C4-2B (cell line): ENCODE measurements at regions not wholly inside any gene's neighbourhood (a gene's known extent, or its start where the extent isn't known, plus 50 kb on each side); places are given as distances from the start of the nearest gene placed in this dataset.

Source experiments
- CTCF ChIP-seq: fragments of 450-650 bp; conservative IDR thresholded peaks from 2 replicates; pipeline ENCODE4 v1.5.1; 2017; ENCODE audit warnings: mild to moderate bottlenecking
- ZFX ChIP-seq: fragments of 450-650 bp; IDR thresholded peaks from 2 replicates; pipeline ENCODE4 v1.6.1; 2017

GRCh38 chr10:117931078-117931477 lies 115.7 kb downstream of the RAB11FIP2 start:
- TF ChIP-seq CTCF (no peak), ZFX (no peak)
